ENCODE measurements at regions not wholly inside any gene's neighbourhood (a gene's known extent, or its start where the extent isn't known, plus 50 kb on each side); places are given as distances from the start of the nearest gene placed in this dataset.

DNA sequence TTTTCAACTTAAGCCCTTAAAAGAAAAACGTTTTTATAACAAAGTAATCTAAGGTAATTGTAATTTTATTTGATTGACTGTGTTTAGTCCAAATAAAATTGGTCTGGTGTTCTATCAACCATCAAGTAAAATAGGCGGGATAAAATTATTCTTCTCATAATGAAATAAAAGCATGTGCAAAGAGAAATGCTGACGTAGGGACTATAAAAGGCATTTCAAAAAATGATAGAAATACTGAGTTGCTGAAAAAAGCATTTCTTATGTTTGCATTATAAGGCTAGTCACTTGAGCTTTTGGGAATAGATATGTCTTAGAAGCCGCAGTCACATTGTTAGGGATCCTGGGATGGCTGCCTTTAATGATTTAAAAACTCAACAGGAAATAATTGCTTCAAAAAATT, 608.0 kb upstream of the JAG1 start:
- no peak for DNase-seq (ENCODE audit: low read depth)

DNA sequence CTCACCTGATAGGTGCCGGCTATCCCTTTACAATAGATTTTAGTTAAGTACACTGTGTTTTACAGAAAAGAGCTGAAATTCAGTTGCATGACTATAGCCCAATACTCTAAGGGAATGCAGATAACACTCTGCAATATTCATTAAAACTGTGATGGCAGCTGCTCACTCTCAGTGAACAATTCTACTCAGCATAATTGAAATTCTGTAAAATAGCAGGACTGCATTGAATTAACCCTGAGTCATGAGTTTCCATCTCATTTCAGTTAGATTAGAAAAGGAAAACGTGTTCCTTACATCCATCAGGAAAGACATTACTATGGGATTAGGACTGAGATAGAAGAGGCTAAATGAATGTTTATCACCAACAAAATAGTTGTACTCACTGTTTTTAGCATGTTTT, 613.3 kb upstream of the JAG1 start:
- no peak for DNase-seq (ENCODE audit: low read depth)

DNA sequence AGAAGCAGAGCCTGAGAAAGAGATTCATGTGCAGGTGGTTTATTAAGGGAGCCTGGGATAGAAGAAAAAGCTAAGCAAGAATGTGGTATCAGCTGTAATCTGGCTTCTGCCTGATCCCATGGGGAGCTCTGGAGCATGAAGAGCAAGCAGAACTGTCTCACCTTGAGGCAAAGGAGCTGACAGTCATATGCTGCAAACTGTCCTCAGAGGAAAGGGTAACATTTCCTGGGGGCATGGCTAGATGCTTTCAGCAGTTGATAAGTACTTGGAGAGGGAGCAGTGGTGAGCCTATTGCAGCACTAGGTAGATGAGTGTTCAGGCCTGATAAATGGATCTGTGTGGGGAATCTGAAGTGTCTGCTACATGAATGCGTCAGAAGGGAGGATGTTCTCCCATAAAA, 621.5 kb upstream of the BTBD3 start:
- DNase-seq (ENCODE audit: low read depth), result no peak

GRCh38 chr20:11296951-11297350, 620.7 kb upstream of the BTBD3 start:
- DNase-seq (ENCODE audit: low read depth), result no peak

DNA sequence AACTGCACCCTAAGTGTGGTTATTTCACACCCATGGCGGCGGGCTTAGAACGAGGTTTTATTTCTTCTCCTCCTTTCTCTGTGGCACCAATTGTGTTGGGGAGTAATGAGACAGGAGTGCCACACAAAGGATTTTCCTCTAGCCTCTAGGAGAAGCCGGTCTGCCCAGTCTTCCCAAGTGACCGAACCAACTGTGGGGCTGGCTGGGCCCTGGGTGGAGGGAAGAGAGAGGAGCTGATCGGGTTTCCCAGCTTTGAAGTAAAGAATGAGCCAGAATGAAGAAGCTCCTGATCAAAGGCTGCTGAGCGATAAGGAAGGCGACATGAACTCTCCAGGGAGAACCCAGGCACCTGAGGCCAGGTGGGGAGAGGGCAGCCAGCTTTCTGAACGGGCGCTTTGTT, 616.0 kb upstream of the BTBD3 start:
- no peak for DNase-seq (ENCODE audit: low read depth)

DNA sequence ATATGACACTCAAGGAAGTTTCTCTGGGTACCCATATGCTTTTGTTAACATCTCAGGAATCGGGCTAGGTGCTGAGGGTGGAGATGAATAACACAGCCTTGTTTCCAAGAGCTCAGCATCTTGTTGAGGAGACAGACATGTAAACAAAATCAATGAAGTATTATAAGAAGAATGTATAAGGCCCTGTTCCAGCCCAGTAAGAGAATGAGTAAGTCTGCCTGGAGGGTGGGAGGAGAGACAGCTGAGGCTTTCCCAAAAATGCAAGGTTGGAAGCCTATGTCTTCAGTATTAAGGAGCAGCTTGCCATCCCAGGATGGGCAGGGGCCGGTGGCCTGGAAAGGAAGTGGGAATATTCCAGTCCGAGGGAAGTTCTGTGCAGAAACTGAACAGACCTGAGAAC, 615.3 kb upstream of the BTBD3 start:
- peak; percentile 64 for DNase-seq (ENCODE audit: low read depth)

GRCh38 chr20:11304795-11305194, 612.9 kb upstream of the BTBD3 start:
- DNase-seq (ENCODE audit: low read depth), result no peak

- no peak for DNase-seq (ENCODE audit: low read depth)
These were observed 612.3 kb upstream of the BTBD3 start for GRCh38 chr20:11305406-11305805.

DNA sequence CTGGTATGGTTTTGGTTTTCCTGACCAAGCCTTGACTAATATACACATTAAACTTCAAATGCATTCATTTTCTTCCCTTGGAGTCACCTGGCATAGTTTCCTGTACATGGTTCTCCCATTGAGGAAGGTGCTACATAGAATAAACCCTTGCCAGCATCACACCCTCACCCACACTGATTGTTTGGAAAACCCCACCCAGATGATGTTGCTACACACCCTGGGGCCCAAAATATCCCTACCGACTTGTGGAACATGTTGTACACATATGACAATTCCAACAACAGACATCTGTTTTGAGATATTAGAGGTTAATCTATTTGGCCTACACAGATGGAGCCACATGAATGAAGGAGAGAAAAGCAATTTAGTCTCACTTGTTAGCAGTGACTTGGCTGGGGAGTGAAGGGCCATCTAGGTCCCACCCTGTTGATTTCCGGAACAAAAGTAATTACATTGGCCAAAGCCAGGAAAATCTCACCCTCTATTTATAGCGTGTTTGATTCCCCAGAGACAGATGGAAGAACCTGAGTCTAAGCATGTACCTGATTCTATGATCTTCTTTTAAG, 606.0 kb upstream of the BTBD3 start:
- DNase-seq (ENCODE audit: low read depth), result no peak

- no peak for DNase-seq (ENCODE audit: low read depth)
These were observed 602.2 kb upstream of the BTBD3 start for GRCh38 chr20:11315525-11315924.

- DNase-seq (ENCODE audit: low read depth), result no peak
These were observed 601.4 kb upstream of the BTBD3 start for GRCh38 chr20:11316244-11316643.

DNA sequence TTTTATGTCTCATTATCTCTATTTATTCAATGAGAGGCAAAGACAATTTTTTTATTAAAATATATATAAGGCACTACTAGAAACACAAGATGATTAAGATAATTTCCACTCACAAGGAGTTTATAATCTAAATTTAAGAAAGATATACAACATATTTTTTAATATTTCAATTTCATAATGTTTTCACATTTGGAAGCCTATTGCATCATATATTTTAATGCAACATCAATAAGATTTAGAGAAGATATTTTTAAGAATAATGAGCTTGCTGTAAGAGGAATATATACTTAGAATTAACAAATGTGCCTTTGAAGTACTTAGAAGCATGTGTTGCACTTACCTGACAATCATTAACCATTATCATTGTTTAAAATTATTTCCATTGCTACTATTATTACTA, 597.7 kb upstream of the BTBD3 start:
- DNase-seq (ENCODE audit: low read depth), result no peak

DNA sequence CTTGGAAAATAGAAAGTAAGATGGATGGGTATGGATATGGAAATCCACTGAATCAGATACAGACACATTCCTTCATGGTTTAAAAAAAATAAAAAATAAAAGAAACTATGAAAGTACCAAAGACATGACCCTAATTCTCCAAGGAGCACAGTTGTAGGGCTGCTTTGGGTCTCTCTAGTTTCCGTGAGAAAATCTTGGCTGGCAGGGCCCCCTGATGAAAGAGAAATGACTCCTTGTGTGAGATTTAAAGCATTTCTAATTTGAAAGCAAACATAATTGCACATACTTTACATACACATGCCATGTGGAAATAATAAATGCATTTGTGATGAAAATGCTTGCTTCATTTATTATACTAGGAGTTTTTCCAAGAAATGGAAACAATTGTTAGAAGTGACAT, 593.9 kb upstream of the BTBD3 start:
- no peak for DNase-seq (ENCODE audit: low read depth)

GRCh38 chr20:11324990-11325389, 592.7 kb upstream of the BTBD3 start:
- DNase-seq (ENCODE audit: low read depth), result no peak

DNA sequence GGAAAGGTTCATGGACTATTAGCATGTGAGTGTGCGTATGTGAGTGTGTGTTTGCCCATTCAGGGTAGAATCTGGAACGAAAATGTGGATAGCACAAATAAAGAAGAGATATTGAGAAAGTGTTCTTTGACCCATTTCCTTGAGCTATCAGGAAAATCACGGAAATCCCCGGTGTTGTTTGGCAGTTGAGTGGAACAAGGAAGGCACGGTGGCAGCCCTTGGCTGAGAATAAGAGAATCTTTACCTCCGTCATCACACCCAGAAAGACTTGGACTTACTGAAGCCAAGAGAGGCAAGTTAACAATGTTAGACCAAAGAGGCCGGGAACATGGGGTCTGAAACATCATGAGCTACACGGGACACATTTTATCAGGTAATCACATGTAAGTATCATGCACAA, 588.9 kb upstream of the BTBD3 start:
- no peak for DNase-seq (ENCODE audit: low read depth)

- DNase-seq (ENCODE audit: low read depth), result no peak
These were observed 588.4 kb upstream of the BTBD3 start for GRCh38 chr20:11329271-11329670.

DNA sequence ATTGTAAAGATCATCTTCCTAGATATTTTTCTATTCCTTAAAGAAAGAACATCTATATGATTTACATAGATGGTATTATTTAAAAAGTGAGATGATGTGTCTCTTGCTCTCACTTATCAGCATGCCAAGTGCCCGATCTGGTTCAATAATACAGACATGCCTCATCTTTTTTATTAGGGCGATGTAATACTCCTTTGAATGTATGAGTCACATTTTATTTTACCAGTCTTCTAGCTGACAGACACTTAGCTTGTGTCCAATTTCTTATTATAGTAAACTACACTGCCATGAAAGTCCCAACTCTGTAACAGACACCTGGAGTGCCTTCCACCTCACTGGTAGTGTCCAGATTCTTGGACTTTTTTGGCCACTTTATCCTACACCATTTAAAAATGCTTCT, 586.6 kb upstream of the BTBD3 start:
- peak; percentile 13 for DNase-seq (ENCODE audit: low read depth)

- DNase-seq (ENCODE audit: low read depth), result no peak
These were observed 585.3 kb upstream of the BTBD3 start for GRCh38 chr20:11332381-11332780.

- DNase-seq (ENCODE audit: low read depth), result no peak
These were observed 584.1 kb upstream of the BTBD3 start for GRCh38 chr20:11333634-11334033.

- DNase-seq (ENCODE audit: low read depth), result no peak
These were observed 580.1 kb upstream of the BTBD3 start for GRCh38 chr20:11337361-11338130.

DNA sequence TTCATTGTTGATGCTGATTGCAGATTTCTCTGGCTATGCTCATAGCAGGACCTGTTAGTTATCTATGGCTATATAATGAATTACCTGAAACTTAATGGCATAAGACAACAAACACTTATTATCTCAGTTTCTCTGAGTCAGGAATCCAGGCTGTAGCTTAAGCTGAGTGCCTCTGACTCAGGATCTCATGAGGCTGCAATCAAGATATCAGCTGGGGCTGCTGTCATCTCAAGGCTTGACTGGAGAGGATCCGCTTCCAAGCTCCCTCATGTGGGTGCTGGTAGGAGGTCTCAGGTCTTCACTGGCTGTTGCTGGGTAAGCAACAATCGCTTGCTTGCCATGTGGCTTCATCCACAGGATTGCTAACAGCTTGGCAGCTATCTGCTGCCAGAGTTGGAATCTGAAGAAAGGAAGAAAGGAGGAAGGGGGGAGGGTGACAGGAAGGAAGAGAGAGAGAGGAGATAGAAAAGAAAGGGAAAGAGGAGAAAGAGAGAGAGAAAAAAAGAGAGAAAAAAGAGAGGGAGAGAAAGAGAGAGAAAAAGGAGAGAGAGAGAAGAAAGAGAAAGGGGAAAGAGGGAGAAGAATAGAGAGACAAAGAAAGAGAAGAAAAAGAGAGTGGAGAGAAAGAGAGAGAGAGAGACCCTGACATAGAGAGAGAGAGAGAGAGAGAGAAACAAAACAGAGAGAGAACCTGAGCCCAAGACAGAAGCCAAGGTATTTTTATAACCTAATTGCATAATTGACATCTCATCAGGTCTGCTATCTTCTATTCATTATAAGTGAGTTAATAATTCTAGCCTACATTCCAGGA, 579.0 kb upstream of the BTBD3 start:
- DNase-seq (ENCODE audit: low read depth), result no peak

DNA sequence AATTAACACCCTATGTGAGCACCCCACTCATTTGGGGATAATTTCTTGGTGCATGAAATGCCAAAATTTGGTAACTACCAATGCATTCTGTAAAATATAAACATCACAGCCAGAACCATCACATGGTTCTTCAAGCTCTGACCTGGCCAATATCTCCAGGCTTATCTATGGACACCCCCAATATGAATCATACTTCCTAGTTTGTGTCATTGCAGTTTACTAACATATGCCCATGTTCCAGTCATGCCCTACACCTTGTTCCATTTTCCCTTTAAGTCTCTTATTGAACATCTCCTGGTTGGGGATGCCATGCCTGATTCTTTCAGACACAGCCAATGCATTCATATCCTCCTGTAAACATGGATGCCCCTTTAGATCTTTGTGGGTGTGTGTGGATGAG, 572.8 kb upstream of the BTBD3 start:
- DNase-seq (ENCODE audit: low read depth), result no peak

DNA sequence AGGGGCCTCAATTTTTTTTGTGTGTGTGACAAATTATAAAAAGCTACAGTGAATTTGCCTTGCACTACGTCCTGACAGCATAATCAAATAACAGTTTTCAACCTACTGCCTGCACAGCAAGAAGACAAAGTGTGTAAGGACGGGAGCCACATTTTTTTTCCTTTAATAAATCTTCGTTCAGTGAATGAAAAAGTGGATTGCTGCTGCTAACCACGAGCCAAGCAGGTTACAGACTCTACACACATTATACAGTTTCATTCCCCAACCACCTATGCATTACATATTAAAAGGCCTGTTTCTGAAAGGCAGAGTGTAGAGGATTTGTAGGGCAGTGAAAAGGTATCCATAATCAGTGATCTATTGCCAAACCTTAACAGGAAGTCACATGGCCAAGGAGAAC, 570.0 kb upstream of the BTBD3 start:
- no peak for DNase-seq (ENCODE audit: low read depth)
